ENCODE measurements at regions not wholly inside any gene's neighbourhood (a gene's known extent, or its start where the extent isn't known, plus 50 kb on each side); places are given as distances from the start of the nearest gene placed in this dataset.

DNA sequence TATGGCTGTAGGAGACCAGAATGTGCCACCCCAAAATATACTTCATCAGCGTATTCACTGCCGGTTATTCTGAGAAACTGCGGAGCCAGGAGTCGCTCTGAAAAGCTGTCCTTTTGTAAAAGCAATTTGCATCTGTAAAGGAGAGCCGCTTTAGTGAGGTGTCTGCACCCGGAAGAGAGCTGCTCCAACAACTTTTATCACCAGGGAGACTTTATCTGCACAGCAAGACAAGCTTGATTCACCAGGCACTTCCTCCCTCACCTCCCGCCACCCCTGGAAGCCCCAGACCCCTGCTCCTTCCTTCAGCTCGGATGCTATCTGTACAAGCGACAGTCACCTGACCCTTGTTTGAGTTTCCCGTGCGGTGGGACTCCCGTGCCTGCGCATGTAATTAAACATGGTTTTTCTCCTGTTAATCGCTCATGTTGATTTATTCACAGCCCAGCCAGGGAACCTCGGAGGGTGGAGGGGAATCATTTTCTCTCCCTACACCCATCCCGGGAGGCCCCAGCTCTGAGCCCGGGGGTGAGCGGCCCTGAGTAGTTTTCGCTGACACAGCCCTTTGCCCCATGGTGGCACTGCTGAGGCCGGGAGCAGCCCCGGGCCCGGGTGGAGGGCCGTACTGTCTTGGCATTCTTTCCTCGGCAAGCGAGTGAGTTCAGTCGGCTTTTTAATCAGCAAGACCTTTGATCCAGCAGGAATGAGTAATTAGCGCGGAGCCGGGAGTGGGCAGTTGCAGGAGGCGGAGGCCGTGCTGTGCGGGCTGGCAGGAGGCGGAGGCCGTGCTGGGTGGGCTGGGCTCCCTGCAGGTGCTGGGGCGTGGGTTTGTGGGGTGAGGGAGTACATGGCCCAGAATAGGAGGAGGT is 222.7 kb upstream of the CIBAR2 start:
- Histone ChIP-seq H3K4me1 (replicated peaks in 1 of 2) (peaks cover 51 to 54% of the 10 kb centered on the region in 2 donors), H3K27ac (peak overlapping the region; percentile 59 to 72), H3K4me3 (peak overlapping the region in 3 of 5 donors; percentile 1 to 15 (median 2))
- in situ Hi-C loops (cut with MboI; ENCODE audit: low pct_unique_long_range_greater_than_20kb in 2 of 9, low sequenced_read_pairs in 9 of 9, unreplicated experiment in 9 of 9) = no loop called here
- 0 to 98% (median 3%) methylated on average over 2 to 19 of the region's 35 CpGs; no CpG with 5 or more reads in 4 of the 10 experiments for WGBS, 10 experiments
- ATAC-seq (replicated peaks in 6 of 8) = peak in 7 of 8 experiments; percentile 41 to 88 (median 86)

- ATAC-seq (replicated peaks in 6 of 8) = peak in 3 of 8 experiments; percentile 17 to 43 (median 23)
- 0 to 100% (median 69%) methylated on average over 1 to 7 of the region's 24 CpGs; no CpG with 5 or more reads in 4 of the 10 experiments for WGBS, 10 experiments
- Histone ChIP-seq H3K27ac (peak overlapping the region; percentile 59 to 72), H3K4me3 (peak overlapping the region in 1 of 5 donors; percentile 15), H3K4me1 (replicated peaks in 1 of 2) (peaks cover 46 to 51% of the 10 kb centered on the region in 2 donors)
- in situ Hi-C loops (cut with MboI; ENCODE audit: low pct_unique_long_range_greater_than_20kb in 2 of 9, low sequenced_read_pairs in 9 of 9, unreplicated experiment in 9 of 9) = no loop called here
Measured at GRCh38 chr16:85335584-85336491, 223.6 kb upstream of the CIBAR2 start.

- 60 to 100% (median 93%) methylated on average over 1 to 8 of the region's 11 CpGs; no CpG with 5 or more reads in 3 of the 10 experiments for WGBS, 10 experiments
- in situ Hi-C loops (cut with MboI; ENCODE audit: low pct_unique_long_range_greater_than_20kb in 2 of 9, low sequenced_read_pairs in 9 of 9, unreplicated experiment in 9 of 9) = no loop called here
- no peak for ATAC-seq (replicated peaks in 6 of 8)
- Histone ChIP-seq H3K27ac (no peak overlapping the region), H3K4me1 (replicated peaks in 1 of 2) (peaks cover 68 to 70% of the 10 kb centered on the region in 2 donors), H3K4me3 (no peak overlapping the region)
Measured at GRCh38 chr16:85337910-85338637, 225.8 kb upstream of the CIBAR2 start.

GRCh38 chr16:85338638-85338982 is 226.3 kb upstream of the CIBAR2 start:
- no peak overlapping the region for H3K4me3 ChIP-seq
- in situ Hi-C loops (cut with MboI; ENCODE audit: low pct_unique_long_range_greater_than_20kb in 2 of 9, low sequenced_read_pairs in 9 of 9, unreplicated experiment in 9 of 9) = no loop called here
- 80 to 100% (median 100%) methylated on average over 1 to 10 of the region's 15 CpGs; no CpG with 5 or more reads in 2 of the 10 experiments for WGBS, 10 experiments
- no peak for ATAC-seq (replicated peaks in 6 of 8)
- H3K27ac ChIP-seq = no peak overlapping the region
- H3K4me1 ChIP-seq (replicated peaks in 1 of 2) = peaks cover 65 to 72% of the 10 kb centered on the region in 2 donors

- ATAC-seq (replicated peaks in 6 of 8) = no peak
- 40 to 100% (median 70%) methylated on average over 1 to 16 of the region's 24 CpGs; no CpG with 5 or more reads in 4 of the 10 experiments for WGBS, 10 experiments
- in situ Hi-C loops (cut with MboI; ENCODE audit: low pct_unique_long_range_greater_than_20kb in 2 of 9, low sequenced_read_pairs in 9 of 9, unreplicated experiment in 9 of 9) = no loop called here
- Histone ChIP-seq H3K4me3 (no peak overlapping the region), H3K27ac (peak overlapping the region in 1 of 2 donors; percentile 20), H3K4me1 (replicated peaks in 1 of 2) (peaks cover 60 to 66% of the 10 kb centered on the region in 2 donors)
Measured at GRCh38 chr16:85338989-85339685, 226.9 kb upstream of the CIBAR2 start.

- peak in 5 of 8 experiments; percentile 90 to 93 (median 91) for ATAC-seq (replicated peaks in 6 of 8)
- no peak overlapping the region for H3K4me3 ChIP-seq
- peaks cover 36 to 41% of the 10 kb centered on the region in 2 donors for H3K4me1 ChIP-seq (replicated peaks in 1 of 2)
- 36 to 98% (median 61%) methylated on average over 4 to 12 of the region's 19 CpGs; no CpG with 5 or more reads in 2 of the 10 experiments for WGBS, 10 experiments
- in situ Hi-C loops (cut with MboI; ENCODE audit: low pct_unique_long_range_greater_than_20kb in 2 of 9, low sequenced_read_pairs in 9 of 9, unreplicated experiment in 9 of 9) = no loop called here
- H3K27ac ChIP-seq = peak overlapping the region; percentile 40 to 66
Measured at GRCh38 chr16:85341972-85342695, 229.9 kb upstream of the CIBAR2 start.

GRCh38 chr16:85344502-85345128 is 232.3 kb upstream of the CIBAR2 start:
- peaks cover 43 to 48% of the 10 kb centered on the region in 2 donors for H3K4me1 ChIP-seq (replicated peaks in 1 of 2)
- H3K4me3 ChIP-seq = no peak overlapping the region
- H3K27ac ChIP-seq = no peak overlapping the region
- 78 to 100% (median 85%) methylated on average over 1 to 12 of the region's 17 CpGs; no CpG with 5 or more reads in 6 of the 10 experiments for WGBS, 10 experiments
- ATAC-seq (replicated peaks in 6 of 8) = no peak
- in situ Hi-C loops (cut with MboI; ENCODE audit: low pct_unique_long_range_greater_than_20kb in 2 of 9, low sequenced_read_pairs in 9 of 9, unreplicated experiment in 9 of 9) = no loop called here

DNA sequence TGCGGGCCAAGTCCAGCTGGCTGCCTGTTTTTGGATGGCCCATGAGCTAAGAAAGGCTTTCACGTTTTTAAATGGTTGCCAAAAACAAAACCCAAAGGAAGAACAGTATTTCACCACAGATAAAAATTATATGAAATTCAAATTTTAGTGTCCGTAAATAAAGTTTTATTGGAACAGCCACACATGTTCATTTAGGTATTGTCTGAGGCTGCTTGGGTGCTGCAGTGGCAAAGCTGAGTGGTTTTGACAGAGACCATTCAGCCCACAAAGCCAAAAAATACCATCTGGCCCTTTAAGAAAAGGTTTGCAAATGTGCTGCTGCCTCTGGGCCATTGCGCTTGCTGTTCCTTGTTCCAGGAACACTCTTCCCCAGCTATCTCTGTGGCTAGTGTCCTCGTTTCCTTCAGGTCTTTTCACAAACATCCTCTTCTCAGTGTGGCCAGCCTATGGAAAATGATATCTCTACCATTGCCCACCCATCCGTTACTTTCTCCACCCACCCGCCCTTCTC is 232.9 kb upstream of the CIBAR2 start:
- Histone ChIP-seq H3K27ac (no peak overlapping the region), H3K4me1 (replicated peaks in 1 of 2) (peaks cover 46% of the 10 kb centered on the region in 2 donors), H3K4me3 (no peak overlapping the region)
- WGBS, 10 experiments = 36 to 82% (median 60%) methylated on average over 1 to 5 of the region's 7 CpGs; no CpG with 5 or more reads in 1 of the 10 experiments
- in situ Hi-C loops (cut with MboI; ENCODE audit: low pct_unique_long_range_greater_than_20kb in 2 of 9, low sequenced_read_pairs in 9 of 9, unreplicated experiment in 9 of 9) = no loop called here
- ATAC-seq (replicated peaks in 6 of 8) = no peak

DNA sequence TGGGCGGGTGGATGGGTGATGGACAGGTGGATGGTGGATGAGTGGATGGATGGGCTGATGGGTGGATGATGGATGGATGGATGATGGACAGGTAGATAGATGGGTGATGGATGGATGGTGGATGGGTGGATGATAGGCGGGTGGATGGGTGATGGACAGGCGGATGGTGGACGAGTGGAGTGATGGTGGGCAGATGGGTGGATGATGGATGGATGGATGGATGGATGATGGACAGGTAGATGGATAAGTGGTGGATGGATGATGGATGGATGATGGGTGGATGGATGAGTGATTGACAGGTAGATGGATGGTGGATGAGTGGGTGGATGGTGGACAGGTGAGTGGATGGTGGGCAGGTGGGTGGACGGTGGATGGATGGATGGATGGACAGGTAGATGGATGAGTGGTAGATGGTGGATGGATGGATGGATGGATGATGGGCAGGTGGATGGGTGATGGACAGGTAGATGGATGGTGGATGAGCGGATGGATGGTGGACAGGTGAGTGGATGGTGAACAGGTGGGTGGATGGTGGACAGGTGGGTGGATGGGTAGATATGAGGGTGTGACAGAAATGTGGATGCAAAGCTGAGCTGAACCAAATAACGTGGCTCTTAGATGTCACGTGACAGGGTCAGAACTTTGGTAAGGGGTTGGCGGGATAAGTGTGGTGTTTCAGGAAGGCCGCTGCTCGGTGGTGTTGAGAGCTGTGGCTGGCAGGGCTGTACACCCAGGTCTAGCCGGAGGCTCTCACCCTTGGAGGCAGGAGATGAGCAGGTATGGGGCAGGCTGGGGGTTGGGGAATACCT is 234.3 kb upstream of the CIBAR2 start:
- Histone ChIP-seq H3K27ac (no peak overlapping the region), H3K4me1 (replicated peaks in 1 of 2) (peaks cover 33 to 48% of the 10 kb centered on the region in 2 donors), H3K4me3 (no peak overlapping the region)
- ATAC-seq (replicated peaks in 6 of 8) = no peak
- 89 to 100% (median 95%) methylated on average over 1 to 9 of the region's 12 CpGs; no CpG with 5 or more reads in 1 of the 10 experiments for WGBS, 10 experiments
- in situ Hi-C loops (cut with MboI; ENCODE audit: low pct_unique_long_range_greater_than_20kb in 2 of 9, low sequenced_read_pairs in 9 of 9, unreplicated experiment in 9 of 9) = no loop called here

DNA sequence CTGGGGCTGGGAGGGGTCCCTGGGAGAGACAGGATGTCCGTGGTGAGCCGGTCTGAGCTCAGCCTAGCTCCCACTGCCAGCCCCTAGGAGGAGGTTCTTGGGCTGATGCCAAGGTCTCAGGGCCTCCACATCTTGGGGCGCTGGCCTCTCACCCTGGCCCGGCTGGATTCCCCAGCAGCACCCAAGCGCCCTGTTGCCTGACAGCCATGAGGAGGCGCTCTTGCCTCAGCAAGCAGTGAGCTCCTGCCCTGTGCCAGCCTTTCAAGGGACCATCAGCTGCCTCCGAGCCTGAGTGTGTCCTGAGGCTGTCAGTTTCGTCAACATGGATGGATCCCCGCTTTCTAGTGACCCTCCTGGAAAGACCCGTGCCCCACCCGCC is 234.9 kb upstream of the CIBAR2 start:
- no peak overlapping the region for H3K27ac ChIP-seq
- in situ Hi-C loops (cut with MboI; ENCODE audit: low pct_unique_long_range_greater_than_20kb in 2 of 9, low sequenced_read_pairs in 9 of 9, unreplicated experiment in 9 of 9) = no loop called here
- peak in 3 of 8 experiments; percentile 7 to 47 (median 15) for ATAC-seq (replicated peaks in 6 of 8)
- H3K4me1 ChIP-seq (replicated peaks in 1 of 2) = peaks cover 31 to 48% of the 10 kb centered on the region in 2 donors
- 100% methylated on average over 1 of the region's 11 CpGs; no CpG with 5 or more reads in 9 of the 10 experiments for WGBS, 10 experiments
- H3K4me3 ChIP-seq = no peak overlapping the region

Data from motor neuron (in vitro differentiated cells).